ENCODE measurements at regions not wholly inside any gene's neighbourhood (a gene's known extent, or its start where the extent isn't known, plus 50 kb on each side); places are given as distances from the start of the nearest gene placed in this dataset.

GRCh38 chr4:186876961-186877626 lies 153.4 kb upstream of the FAT1 start:
- no peak for TF ChIP-seq POLR2A (IDR thresholded peaks at IDR 0.05; ENCODE audit: low read depth, low read length)
- no peak for FAIRE-seq
- DNase-seq (ENCODE audit: insufficient read length, low spot score), result no peak

- DNase-seq (ENCODE audit: insufficient read length, low spot score) (no peak), FAIRE-seq (no peak)
- no peak for TF ChIP-seq POLR2A (IDR thresholded peaks at IDR 0.05; ENCODE audit: low read depth, low read length)
Observed at GRCh38 chr4:186878203-186878776, 154.6 kb upstream of the FAT1 start.

- TF ChIP-seq POLR2A (IDR thresholded peaks at IDR 0.05; ENCODE audit: low read depth, low read length), result no peak
- peak; percentile 23 for FAIRE-seq
- no peak for DNase-seq (ENCODE audit: insufficient read length, low spot score)
Observed at GRCh38 chr4:186881521-186882220, 158.0 kb upstream of the FAT1 start.

- TF ChIP-seq POLR2A (IDR thresholded peaks at IDR 0.05; ENCODE audit: low read depth, low read length), result no peak
- FAIRE-seq (no peak), DNase-seq (ENCODE audit: insufficient read length, low spot score) (no peak)
Observed at GRCh38 chr4:186882293-186882692, 158.6 kb upstream of the FAT1 start.

GRCh38 chr4:186885289-186885688 lies 161.6 kb upstream of the FAT1 start:
- DNase-seq (ENCODE audit: insufficient read length, low spot score) (no peak), FAIRE-seq (no peak)
- no peak for TF ChIP-seq POLR2A (IDR thresholded peaks at IDR 0.05; ENCODE audit: low read depth, low read length)

GRCh38 chr4:186886759-186887158 lies 163.1 kb upstream of the FAT1 start:
- no peak for FAIRE-seq
- no peak for DNase-seq (ENCODE audit: insufficient read length, low spot score)
- TF ChIP-seq POLR2A (IDR thresholded peaks at IDR 0.05; ENCODE audit: low read depth, low read length), result no peak

GRCh38 chr4:186887291-186887700 lies 163.6 kb upstream of the FAT1 start:
- no peak for TF ChIP-seq POLR2A (IDR thresholded peaks at IDR 0.05; ENCODE audit: low read depth, low read length)
- no peak for FAIRE-seq
- no peak for DNase-seq (ENCODE audit: insufficient read length, low spot score)

- TF ChIP-seq POLR2A (IDR thresholded peaks at IDR 0.05; ENCODE audit: low read depth, low read length), result no peak
- DNase-seq (ENCODE audit: insufficient read length, low spot score) (no peak), FAIRE-seq (no peak)
Observed at GRCh38 chr4:186887752-186888151, 164.1 kb upstream of the FAT1 start.

- TF ChIP-seq POLR2A (IDR thresholded peaks at IDR 0.05; ENCODE audit: low read depth, low read length), result no peak
- FAIRE-seq (no peak), DNase-seq (ENCODE audit: insufficient read length, low spot score) (no peak)
Observed at GRCh38 chr4:186889876-186890643, 166.4 kb upstream of the FAT1 start.

- no peak for FAIRE-seq
- no peak for TF ChIP-seq POLR2A (IDR thresholded peaks at IDR 0.05; ENCODE audit: low read depth, low read length)
- no peak for DNase-seq (ENCODE audit: insufficient read length, low spot score)
Observed at GRCh38 chr4:186891859-186892486, 168.3 kb upstream of the FAT1 start.

GRCh38 chr4:186898367-186898766 lies 174.7 kb upstream of the FAT1 start:
- no peak for TF ChIP-seq POLR2A (IDR thresholded peaks at IDR 0.05; ENCODE audit: low read depth, low read length)
- FAIRE-seq, result no peak
- DNase-seq (ENCODE audit: insufficient read length, low spot score), result no peak

- FAIRE-seq (no peak), DNase-seq (ENCODE audit: insufficient read length, low spot score) (peak; percentile 26)
- TF ChIP-seq POLR2A (IDR thresholded peaks at IDR 0.05; ENCODE audit: low read depth, low read length), result no peak
Observed at GRCh38 chr4:186900232-186900900, 176.7 kb upstream of the FAT1 start.

GRCh38 chr4:186900984-186901383 lies 177.3 kb upstream of the FAT1 start:
- FAIRE-seq (no peak), DNase-seq (ENCODE audit: insufficient read length, low spot score) (no peak)
- no peak for TF ChIP-seq POLR2A (IDR thresholded peaks at IDR 0.05; ENCODE audit: low read depth, low read length)
